ENCODE measurements at regions not wholly inside any gene's neighbourhood (a gene's known extent, or its start where the extent isn't known, plus 50 kb on each side); places are given as distances from the start of the nearest gene placed in this dataset.

- H3K9ac ChIP-seq (ENCODE audit: low read length), result no peak overlapping the region
- H3K4me2 ChIP-seq (ENCODE audit: low read depth, low read length, poor library complexity, severe bottlenecking), result no peak overlapping the region
- H2AFZ ChIP-seq (ENCODE audit: low read length), result no peak overlapping the region
- no peak overlapping the region for H3K4me3 ChIP-seq (ENCODE audit: low read length)
- peak; percentile 43 for DNase-seq
- H3K27me3 ChIP-seq (ENCODE audit: low read length), result no peaks in the 10 kb centered on the region
- no peaks in the 10 kb centered on the region for H3K36me3 ChIP-seq (ENCODE audit: insufficient read depth, low read length)
- no peak overlapping the region for H3K27ac ChIP-seq (ENCODE audit: low read length)
- no peaks in the 10 kb centered on the region for H4K20me1 ChIP-seq (ENCODE audit: insufficient read depth, low read depth, low read length)
- H3K4me1 ChIP-seq (ENCODE audit: low read length), result no peaks in the 10 kb centered on the region
- H3K9me2 ChIP-seq (replicated peaks; ENCODE audit: insufficient read depth, low read length), result no peaks in the 10 kb centered on the region
- no peaks in the 10 kb centered on the region for H3K9me3 ChIP-seq (ENCODE audit: low read length)
- H3K79me2 ChIP-seq (ENCODE audit: low read length), result no peaks in the 10 kb centered on the region
Measured at GRCh38 chr12:112584266-112584722, 165.5 kb downstream of the PTPN11 start.

- no peaks in the 10 kb centered on the region for H3K79me2 ChIP-seq (ENCODE audit: low read length)
- H3K27me3 ChIP-seq (ENCODE audit: low read length), result no peaks in the 10 kb centered on the region
- no peaks in the 10 kb centered on the region for H3K4me1 ChIP-seq (ENCODE audit: low read length)
- H3K9ac ChIP-seq (ENCODE audit: low read length), result no peak overlapping the region
- H3K9me3 ChIP-seq (ENCODE audit: low read length), result no peaks in the 10 kb centered on the region
- H3K4me2 ChIP-seq (ENCODE audit: low read depth, low read length, poor library complexity, severe bottlenecking), result no peak overlapping the region
- no peaks in the 10 kb centered on the region for H3K36me3 ChIP-seq (ENCODE audit: insufficient read depth, low read length)
- DNase-seq, result no peak
- no peak overlapping the region for H3K4me3 ChIP-seq (ENCODE audit: low read length)
- H3K9me2 ChIP-seq (replicated peaks; ENCODE audit: insufficient read depth, low read length), result no peaks in the 10 kb centered on the region
- no peak overlapping the region for H3K27ac ChIP-seq (ENCODE audit: low read length)
- H4K20me1 ChIP-seq (ENCODE audit: insufficient read depth, low read depth, low read length), result no peaks in the 10 kb centered on the region
- H2AFZ ChIP-seq (ENCODE audit: low read length), result no peak overlapping the region
Measured at GRCh38 chr12:112586148-112586783, 167.5 kb downstream of the PTPN11 start.

DNA sequence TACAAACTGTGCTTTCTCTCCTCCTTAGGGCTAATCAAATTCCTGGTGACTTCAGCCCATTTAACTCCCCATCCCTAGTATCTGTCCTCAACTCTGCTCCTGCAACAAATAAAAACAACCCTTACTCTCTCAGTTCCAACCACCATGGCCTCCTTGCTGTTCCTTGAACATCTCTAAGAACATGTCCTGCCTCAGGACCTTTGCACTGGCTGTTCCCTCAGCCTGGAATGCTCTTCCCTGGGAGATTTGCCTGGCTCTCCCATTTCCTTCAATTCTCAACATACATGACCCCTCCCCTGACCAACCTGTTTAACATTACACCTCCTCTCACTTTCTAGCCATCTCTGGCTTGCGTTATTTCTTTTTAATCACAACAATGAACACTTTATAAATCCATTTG lies 170.5 kb downstream of the PTPN11 start:
- no peaks in the 10 kb centered on the region for H3K79me2 ChIP-seq (ENCODE audit: low read length)
- H3K9me2 ChIP-seq (replicated peaks; ENCODE audit: insufficient read depth, low read length), result no peaks in the 10 kb centered on the region
- no peak overlapping the region for H3K27ac ChIP-seq (ENCODE audit: low read length)
- no peak for DNase-seq
- no peaks in the 10 kb centered on the region for H3K4me1 ChIP-seq (ENCODE audit: low read length)
- H3K9me3 ChIP-seq (ENCODE audit: low read length), result no peaks in the 10 kb centered on the region
- H3K4me3 ChIP-seq (ENCODE audit: low read length), result no peak overlapping the region
- no peak overlapping the region for H2AFZ ChIP-seq (ENCODE audit: low read length)
- no peaks in the 10 kb centered on the region for H4K20me1 ChIP-seq (ENCODE audit: insufficient read depth, low read depth, low read length)
- no peaks in the 10 kb centered on the region for H3K27me3 ChIP-seq (ENCODE audit: low read length)
- no peak overlapping the region for H3K9ac ChIP-seq (ENCODE audit: low read length)
- H3K36me3 ChIP-seq (ENCODE audit: insufficient read depth, low read length), result no peaks in the 10 kb centered on the region
- no peak overlapping the region for H3K4me2 ChIP-seq (ENCODE audit: low read depth, low read length, poor library complexity, severe bottlenecking)

GRCh38 chr12:112590281-112590680 lies 171.5 kb downstream of the PTPN11 start:
- Histone ChIP-seq H3K9me2 (replicated peaks; ENCODE audit: insufficient read depth, low read length) (no peaks in the 10 kb centered on the region), H3K27me3 (ENCODE audit: low read length) (no peaks in the 10 kb centered on the region)

GRCh38 chr12:112591488-112591887 lies 172.7 kb downstream of the PTPN11 start:
- no peaks in the 10 kb centered on the region for H4K20me1 ChIP-seq (ENCODE audit: insufficient read depth, low read depth, low read length)
- no peaks in the 10 kb centered on the region for H3K9me2 ChIP-seq (replicated peaks; ENCODE audit: insufficient read depth, low read length)
- DNase-seq, result no peak
- no peaks in the 10 kb centered on the region for H3K9me3 ChIP-seq (ENCODE audit: low read length)
- no peak overlapping the region for H3K27ac ChIP-seq (ENCODE audit: low read length)
- no peak overlapping the region for H3K4me2 ChIP-seq (ENCODE audit: low read depth, low read length, poor library complexity, severe bottlenecking)
- H3K4me3 ChIP-seq (ENCODE audit: low read length), result no peak overlapping the region
- H3K27me3 ChIP-seq (ENCODE audit: low read length), result no peaks in the 10 kb centered on the region
- no peaks in the 10 kb centered on the region for H3K36me3 ChIP-seq (ENCODE audit: insufficient read depth, low read length)
- H2AFZ ChIP-seq (ENCODE audit: low read length), result no peak overlapping the region
- H3K4me1 ChIP-seq (ENCODE audit: low read length), result no peaks in the 10 kb centered on the region
- no peak overlapping the region for H3K9ac ChIP-seq (ENCODE audit: low read length)
- no peaks in the 10 kb centered on the region for H3K79me2 ChIP-seq (ENCODE audit: low read length)

More at GRCh38 chr12:112590281-112590680, 171.5 kb downstream of the PTPN11 start:
- H3K9ac ChIP-seq (ENCODE audit: low read length), result no peak overlapping the region
- H3K4me2 ChIP-seq (ENCODE audit: low read depth, low read length, poor library complexity, severe bottlenecking), result no peak overlapping the region
- H3K4me1 ChIP-seq (ENCODE audit: low read length), result no peaks in the 10 kb centered on the region
- no peaks in the 10 kb centered on the region for H3K36me3 ChIP-seq (ENCODE audit: insufficient read depth, low read length)
- no peaks in the 10 kb centered on the region for H3K79me2 ChIP-seq (ENCODE audit: low read length)
- H4K20me1 ChIP-seq (ENCODE audit: insufficient read depth, low read depth, low read length), result no peaks in the 10 kb centered on the region
- no peak overlapping the region for H3K27ac ChIP-seq (ENCODE audit: low read length)
- no peak overlapping the region for H2AFZ ChIP-seq (ENCODE audit: low read length)
- H3K4me3 ChIP-seq (ENCODE audit: low read length), result no peak overlapping the region
- no peaks in the 10 kb centered on the region for H3K9me3 ChIP-seq (ENCODE audit: low read length)
- DNase-seq, result no peak

DNA sequence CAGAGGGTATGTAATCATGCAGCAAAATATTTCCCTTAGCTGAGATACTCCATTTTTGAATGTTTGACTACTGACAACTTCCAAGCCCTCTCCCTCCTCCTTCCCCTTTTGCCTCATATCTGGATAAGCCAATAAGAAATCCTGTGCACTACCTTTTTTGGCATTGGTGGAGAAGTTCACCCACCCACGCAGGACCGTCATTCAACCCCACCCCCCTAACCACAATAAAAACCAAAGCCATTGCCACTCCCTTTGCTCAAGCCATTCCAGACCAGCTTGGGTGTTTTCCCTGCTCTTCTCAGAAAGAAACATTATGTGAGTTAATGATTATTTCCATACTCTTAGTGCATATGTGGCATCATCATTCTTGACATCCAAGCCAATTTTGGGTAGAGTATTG lies 176.7 kb downstream of the PTPN11 start:
- no peak overlapping the region for H3K4me3 ChIP-seq (ENCODE audit: low read length)
- no peaks in the 10 kb centered on the region for H4K20me1 ChIP-seq (ENCODE audit: insufficient read depth, low read depth, low read length)
- H3K79me2 ChIP-seq (ENCODE audit: low read length), result no peaks in the 10 kb centered on the region
- no peak overlapping the region for H3K9ac ChIP-seq (ENCODE audit: low read length)
- H3K4me2 ChIP-seq (ENCODE audit: low read depth, low read length, poor library complexity, severe bottlenecking), result no peak overlapping the region
- no peaks in the 10 kb centered on the region for H3K36me3 ChIP-seq (ENCODE audit: insufficient read depth, low read length)
- H3K27me3 ChIP-seq (ENCODE audit: low read length), result no peaks in the 10 kb centered on the region
- H3K9me2 ChIP-seq (replicated peaks; ENCODE audit: insufficient read depth, low read length), result no peaks in the 10 kb centered on the region
- no peak overlapping the region for H2AFZ ChIP-seq (ENCODE audit: low read length)
- no peaks in the 10 kb centered on the region for H3K9me3 ChIP-seq (ENCODE audit: low read length)
- H3K4me1 ChIP-seq (ENCODE audit: low read length), result no peaks in the 10 kb centered on the region
- DNase-seq, result no peak
- no peak overlapping the region for H3K27ac ChIP-seq (ENCODE audit: low read length)

DNA sequence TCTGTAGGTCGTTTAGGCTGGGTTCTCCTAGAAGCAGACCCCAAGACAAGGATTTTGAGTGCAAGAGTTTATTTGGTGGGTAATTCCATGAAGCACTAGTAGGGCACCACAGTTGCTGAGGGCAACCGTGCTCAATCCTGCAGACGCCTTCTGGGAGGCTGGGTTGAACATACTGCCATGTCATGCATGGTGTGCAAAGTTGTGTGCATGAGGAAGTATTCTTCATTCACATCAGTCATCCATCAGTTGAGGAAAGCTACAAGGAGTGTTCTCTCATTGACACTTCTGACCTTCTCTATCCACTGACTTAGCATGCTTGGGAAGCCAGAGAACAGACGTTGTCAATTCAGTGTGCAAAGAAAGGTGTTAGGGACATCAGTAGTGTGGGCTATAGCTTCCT lies 179.2 kb downstream of the PTPN11 start:
- Histone ChIP-seq H3K27ac (ENCODE audit: low read length) (no peak overlapping the region), H3K4me2 (ENCODE audit: low read depth, low read length, poor library complexity, severe bottlenecking) (no peak overlapping the region), H3K4me1 (ENCODE audit: low read length) (no peaks in the 10 kb centered on the region), H3K27me3 (ENCODE audit: low read length) (no peaks in the 10 kb centered on the region), H3K9me2 (replicated peaks; ENCODE audit: insufficient read depth, low read length) (no peaks in the 10 kb centered on the region), H3K4me3 (ENCODE audit: low read length) (no peak overlapping the region), H3K9ac (ENCODE audit: low read length) (no peak overlapping the region), H2AFZ (ENCODE audit: low read length) (no peak overlapping the region), H3K36me3 (ENCODE audit: insufficient read depth, low read length) (no peaks in the 10 kb centered on the region), H4K20me1 (ENCODE audit: insufficient read depth, low read depth, low read length) (no peaks in the 10 kb centered on the region), H3K9me3 (ENCODE audit: low read length) (no peaks in the 10 kb centered on the region), H3K79me2 (ENCODE audit: low read length) (no peaks in the 10 kb centered on the region)
- DNase-seq, result no peak

GRCh38 chr12:112598626-112599025 lies 179.9 kb downstream of the PTPN11 start:
- H3K4me3 ChIP-seq (ENCODE audit: low read length), result no peak overlapping the region
- H3K9me3 ChIP-seq (ENCODE audit: low read length), result no peaks in the 10 kb centered on the region
- no peak overlapping the region for H3K9ac ChIP-seq (ENCODE audit: low read length)
- H3K4me2 ChIP-seq (ENCODE audit: low read depth, low read length, poor library complexity, severe bottlenecking), result no peak overlapping the region
- H3K27me3 ChIP-seq (ENCODE audit: low read length), result no peaks in the 10 kb centered on the region
- no peak for DNase-seq
- no peaks in the 10 kb centered on the region for H3K79me2 ChIP-seq (ENCODE audit: low read length)
- H3K27ac ChIP-seq (ENCODE audit: low read length), result no peak overlapping the region
- H4K20me1 ChIP-seq (ENCODE audit: insufficient read depth, low read depth, low read length), result no peaks in the 10 kb centered on the region
- no peaks in the 10 kb centered on the region for H3K4me1 ChIP-seq (ENCODE audit: low read length)
- H2AFZ ChIP-seq (ENCODE audit: low read length), result no peak overlapping the region
- H3K36me3 ChIP-seq (ENCODE audit: insufficient read depth, low read length), result no peaks in the 10 kb centered on the region
- no peaks in the 10 kb centered on the region for H3K9me2 ChIP-seq (replicated peaks; ENCODE audit: insufficient read depth, low read length)
